ENCODE measurements at regions not wholly inside any gene's neighbourhood (a gene's known extent, or its start where the extent isn't known, plus 50 kb on each side); places are given as distances from the start of the nearest gene placed in this dataset.

DNA sequence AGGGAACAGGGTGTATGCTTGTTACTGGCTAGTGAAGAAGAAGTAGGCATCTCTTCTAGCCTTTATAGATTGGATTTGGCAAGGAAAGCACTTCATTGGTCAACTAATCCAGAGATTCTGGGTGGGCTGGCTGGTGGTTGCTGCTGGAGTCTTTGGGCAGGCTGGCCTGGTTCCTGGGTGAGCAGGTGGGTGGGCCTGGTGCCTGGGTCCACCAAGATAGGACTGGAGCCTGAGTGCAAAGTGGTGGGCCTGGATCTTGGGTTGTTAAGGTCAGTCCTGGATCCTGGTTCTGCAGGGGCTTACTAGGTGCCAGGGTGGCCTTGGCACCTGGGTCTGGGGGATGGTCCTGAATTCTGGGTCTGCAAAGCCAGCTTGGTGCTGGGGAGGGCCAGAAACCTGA is 482.4 kb upstream of the GHITM start:
- TF ChIP-seq, protein P1, sequence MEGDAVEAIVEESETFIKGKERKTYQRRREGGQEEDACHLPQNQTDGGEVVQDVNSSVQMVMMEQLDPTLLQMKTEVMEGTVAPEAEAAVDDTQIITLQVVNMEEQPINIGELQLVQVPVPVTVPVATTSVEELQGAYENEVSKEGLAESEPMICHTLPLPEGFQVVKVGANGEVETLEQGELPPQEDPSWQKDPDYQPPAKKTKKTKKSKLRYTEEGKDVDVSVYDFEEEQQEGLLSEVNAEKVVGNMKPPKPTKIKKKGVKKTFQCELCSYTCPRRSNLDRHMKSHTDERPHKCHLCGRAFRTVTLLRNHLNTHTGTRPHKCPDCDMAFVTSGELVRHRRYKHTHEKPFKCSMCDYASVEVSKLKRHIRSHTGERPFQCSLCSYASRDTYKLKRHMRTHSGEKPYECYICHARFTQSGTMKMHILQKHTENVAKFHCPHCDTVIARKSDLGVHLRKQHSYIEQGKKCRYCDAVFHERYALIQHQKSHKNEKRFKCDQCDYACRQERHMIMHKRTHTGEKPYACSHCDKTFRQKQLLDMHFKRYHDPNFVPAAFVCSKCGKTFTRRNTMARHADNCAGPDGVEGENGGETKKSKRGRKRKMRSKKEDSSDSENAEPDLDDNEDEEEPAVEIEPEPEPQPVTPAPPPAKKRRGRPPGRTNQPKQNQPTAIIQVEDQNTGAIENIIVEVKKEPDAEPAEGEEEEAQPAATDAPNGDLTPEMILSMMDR (conservative IDR thresholded peaks at IDR 0.05): no peak
- Mint-ChIP-seq H3K27me3 (ENCODE audit: low read depth) (no peaks in the 10 kb centered on the region), H3K9me3 (peaks cover 7% of the 10 kb centered on the region), H3K4me3 (no peak overlapping the region), H3K4me1 (no peaks in the 10 kb centered on the region), H3K36me3 (ENCODE audit: low read depth) (no peaks in the 10 kb centered on the region), H3K27ac (ENCODE audit: unreplicated experiment) (no peak overlapping the region)
- no peak for DNase-seq (ENCODE audit: low read depth, low spot score)

DNA sequence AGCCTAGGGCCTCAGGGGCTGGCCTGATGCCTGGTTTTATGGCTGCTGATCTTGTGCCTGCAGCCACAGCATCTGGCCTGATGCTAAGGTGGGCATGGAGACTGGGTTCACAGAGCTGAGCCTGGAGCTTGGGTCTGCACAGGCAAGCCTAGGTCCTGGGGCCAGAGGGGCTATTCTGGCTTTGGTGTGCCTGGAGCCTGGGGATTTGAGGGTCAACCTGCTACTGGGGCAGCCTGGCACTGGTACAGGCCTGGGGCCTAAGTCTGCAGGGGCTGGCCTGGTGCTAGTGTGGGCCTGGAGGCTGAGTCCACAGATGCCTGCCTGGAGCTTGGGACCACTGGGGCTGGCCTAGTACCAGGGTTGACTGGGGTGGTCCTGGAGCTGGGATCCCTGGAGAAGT is 481.8 kb upstream of the GHITM start:
- TF ChIP-seq, protein P1 (conservative IDR thresholded peaks at IDR 0.05): no peak
- no peaks in the 10 kb centered on the region for H3K36me3 Mint-ChIP-seq (ENCODE audit: low read depth)

DNA sequence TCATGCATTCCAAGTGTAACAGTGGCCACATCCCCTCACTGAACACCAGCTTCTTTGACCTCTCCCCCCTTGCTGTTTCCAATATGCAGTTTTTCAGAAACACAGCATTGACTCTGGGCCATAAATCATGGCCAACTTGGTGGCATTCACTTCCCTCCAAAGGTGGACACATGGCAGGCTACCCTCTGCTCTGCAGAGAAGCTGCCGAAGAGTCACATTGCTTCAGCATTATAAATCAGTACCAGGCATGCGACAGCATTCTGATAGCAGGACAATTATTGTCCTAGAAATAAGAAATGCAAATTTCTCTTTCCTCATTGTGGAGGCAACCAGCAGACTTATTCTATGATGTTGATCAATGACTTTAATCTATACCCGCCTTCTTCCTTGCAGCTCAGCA is 475.4 kb upstream of the GHITM start:
- Mint-ChIP-seq H3K36me3 (ENCODE audit: low read depth) (no peaks in the 10 kb centered on the region), H3K27ac (ENCODE audit: unreplicated experiment) (no peak overlapping the region), H3K9me3 (peaks cover 11% of the 10 kb centered on the region), H3K27me3 (ENCODE audit: low read depth) (no peaks in the 10 kb centered on the region), H3K4me1 (peaks cover 14% of the 10 kb centered on the region), H3K4me3 (no peak overlapping the region)
- TF ChIP-seq, protein P1 (conservative IDR thresholded peaks at IDR 0.05): no peak
- DNase-seq (ENCODE audit: low read depth, low spot score): no peak

More for the DNA sequence above, 481.8 kb upstream of the GHITM start:
- H3K9me3 Mint-ChIP-seq: peaks cover 7% of the 10 kb centered on the region
- H3K4me1 Mint-ChIP-seq: no peaks in the 10 kb centered on the region
- no peak overlapping the region for H3K27ac Mint-ChIP-seq (ENCODE audit: unreplicated experiment)
- no peaks in the 10 kb centered on the region for H3K27me3 Mint-ChIP-seq (ENCODE audit: low read depth)
- no peak overlapping the region for H3K4me3 Mint-ChIP-seq
- DNase-seq (ENCODE audit: low read depth, low spot score): no peak

DNA sequence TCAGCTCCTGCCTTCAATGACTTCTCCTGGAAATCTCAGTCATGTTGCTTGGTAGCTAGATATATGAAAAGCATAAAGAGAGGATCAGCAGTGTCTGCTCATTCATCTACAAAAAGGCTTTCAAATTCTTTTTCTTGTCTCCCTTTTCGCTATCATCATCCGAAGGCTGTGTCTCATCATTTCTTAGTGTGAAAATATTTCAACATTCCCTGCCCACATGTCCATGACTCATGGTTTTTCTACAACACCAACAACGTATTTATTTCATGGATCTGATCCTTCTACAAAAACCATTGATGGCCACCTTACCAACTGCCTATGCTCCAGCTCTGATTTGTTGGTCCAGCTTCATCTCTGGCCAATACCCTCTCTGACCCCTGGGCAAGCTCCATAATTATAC is 472.5 kb upstream of the GHITM start:
- TF ChIP-seq, protein P1 (conservative IDR thresholded peaks at IDR 0.05): no peak
- DNase-seq (ENCODE audit: low read depth, low spot score): no peak
- Mint-ChIP-seq H3K9me3 (peaks cover 15% of the 10 kb centered on the region), H3K4me1 (peaks cover 14% of the 10 kb centered on the region), H3K36me3 (ENCODE audit: low read depth) (no peaks in the 10 kb centered on the region), H3K4me3 (no peak overlapping the region), H3K27me3 (ENCODE audit: low read depth) (no peaks in the 10 kb centered on the region), H3K27ac (ENCODE audit: unreplicated experiment) (no peak overlapping the region)

DNA sequence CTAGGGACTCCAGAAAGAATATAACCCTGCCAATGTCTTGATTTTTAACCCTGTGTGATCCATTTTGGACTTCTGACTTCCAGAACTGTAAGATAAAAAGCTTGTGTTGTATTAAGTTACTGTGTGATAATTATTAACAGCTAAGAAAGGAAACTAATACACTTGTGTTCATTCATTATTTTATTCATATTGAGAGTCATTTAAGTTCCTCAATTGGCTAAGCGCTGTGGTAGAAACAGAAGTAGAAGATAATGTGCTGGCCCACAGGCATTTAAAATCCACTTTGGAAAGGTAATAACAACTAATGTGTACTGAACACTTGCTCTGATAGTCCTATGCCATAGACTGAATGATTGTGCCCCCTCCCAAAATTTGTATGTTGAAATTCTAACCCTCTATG is 471.7 kb upstream of the GHITM start:
- peaks cover 14% of the 10 kb centered on the region for H3K4me1 Mint-ChIP-seq
- H3K36me3 Mint-ChIP-seq (ENCODE audit: low read depth): no peaks in the 10 kb centered on the region
- TF ChIP-seq, protein P1 (conservative IDR thresholded peaks at IDR 0.05): no peak
- peaks cover 15% of the 10 kb centered on the region for H3K9me3 Mint-ChIP-seq
- DNase-seq (ENCODE audit: low read depth, low spot score): no peak
- no peak overlapping the region for H3K27ac Mint-ChIP-seq (ENCODE audit: unreplicated experiment)
- H3K4me3 Mint-ChIP-seq: no peak overlapping the region
- H3K27me3 Mint-ChIP-seq (ENCODE audit: low read depth): no peaks in the 10 kb centered on the region

DNA sequence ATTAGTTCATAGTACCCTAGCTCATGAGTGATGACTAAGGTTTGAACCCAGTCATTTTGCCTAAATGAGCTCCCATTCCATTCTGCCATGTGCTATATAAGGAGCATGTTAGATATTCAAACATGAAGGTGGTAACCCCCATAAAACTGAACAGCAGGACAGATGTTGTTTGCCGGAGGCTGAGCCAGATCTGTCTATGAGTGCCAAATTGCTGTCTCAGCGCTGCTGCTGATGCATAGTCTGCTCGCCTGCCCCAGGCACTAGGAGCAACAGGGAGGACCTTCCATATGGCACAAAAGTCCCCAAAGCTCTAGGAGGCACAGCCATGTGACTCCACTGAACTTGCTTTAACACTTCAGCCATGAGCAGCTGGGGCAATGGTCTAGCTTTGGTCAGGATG is 466.0 kb upstream of the GHITM start:
- no peak overlapping the region for H3K4me3 Mint-ChIP-seq
- no peaks in the 10 kb centered on the region for H3K36me3 Mint-ChIP-seq (ENCODE audit: low read depth)
- no peak overlapping the region for H3K27ac Mint-ChIP-seq (ENCODE audit: unreplicated experiment)

More for the DNA sequence above, 466.0 kb upstream of the GHITM start:
- Mint-ChIP-seq H3K9me3 (peaks cover 4% of the 10 kb centered on the region), H3K4me1 (no peaks in the 10 kb centered on the region), H3K27me3 (ENCODE audit: low read depth) (no peaks in the 10 kb centered on the region)
- DNase-seq (ENCODE audit: low read depth, low spot score): no peak
- TF ChIP-seq, protein P1 (conservative IDR thresholded peaks at IDR 0.05): no peak
